Panc1 (cell line): ENCODE measurements at regions not wholly inside any gene's neighbourhood (a gene's known extent, or its start where the extent isn't known, plus 50 kb on each side); places are given as distances from the start of the nearest gene placed in this dataset.

Experiments used
- ATAC-seq: fragments of 200-7000 bp; cut with Tn5 transposase; 2 replicates; pipeline ENCODE4 v1.9.1; 2020; ENCODE audit warnings: mild to moderate bottlenecking, moderate library complexity
- BruUV-seq: library from RNA; stranded (reverse); fragments of 400-500 nt; replicated peaks from 2 replicates; lab custom pipeline; 2021; lab: Mats Ljungman, UMichigan
- CTCF ChIA-PET: fragments of 300-600 bp; sonication (Branson Sonifier 250); formaldehyde crosslinking; loops from one replicate; lab custom pipeline; 2022; ENCODE audit warnings: antibody characterized with exemption; lab: Charles Lee
- POLR2A ChIA-PET: fragments of 300-600 bp; sonication (Branson Sonifier 250); formaldehyde crosslinking; loops from one replicate; lab custom pipeline; 2022; ENCODE audit warnings: antibody characterized with exemption; lab: Charles Lee
- DNase-seq: peaks from one replicate; pipeline ENCODE4 v3.0.0-alpha.2; 2010; ENCODE audit warnings: low read depth, low spot score
- H3K27ac ChIP-seq: 2 replicates; pipeline ENCODE4 v1.5.1; 2011; ENCODE audit warnings: mild to moderate bottlenecking, low read length, inconsistent platforms
- H3K27me3 ChIP-seq: fragments of 200-500 bp; sonication (Bioruptor generic); 2 replicates; pipeline ENCODE4 v1.6.0; 2014; ENCODE audit warnings: low read length, inconsistent platforms; ENCODE audit not compliant: control insufficient read depth, insufficient read depth
- H3K36me3 ChIP-seq: fragments of 200-500 bp; sonication (Bioruptor generic); 2 replicates; pipeline ENCODE4 v1.5.1; 2014; ENCODE audit warnings: inconsistent platforms, mild to moderate bottlenecking, low read length, moderate library complexity; ENCODE audit not compliant: control insufficient read depth, insufficient read depth
- H3K4me1 ChIP-seq: 2 replicates; pipeline ENCODE4 v1.5.1; 2011; ENCODE audit warnings: inconsistent platforms, mild to moderate bottlenecking, low read length, moderate library complexity; ENCODE audit not compliant: control insufficient read depth, insufficient read depth
- H3K4me3 ChIP-seq, 2 experiments: 2 replicates each; pipeline ENCODE4 v1.5.1; 2011 to 2012; ENCODE audit warnings: low read depth in 2 of 2, low read length in 2 of 2, mild to moderate bottlenecking in 2 of 2, inconsistent platforms in 1 of 2, moderate library complexity in 1 of 2
- H3K9me3 ChIP-seq: fragments of 200-500 bp; sonication (Bioruptor generic); 2 replicates; pipeline ENCODE4 v1.5.1; 2014; ENCODE audit warnings: low read depth, mild to moderate bottlenecking, inconsistent platforms, low read length, moderate library complexity; ENCODE audit not compliant: control insufficient read depth, insufficient read depth
- CTCF ChIP-seq: fragments of 450-650 bp; IDR thresholded peaks from 2 replicates; pipeline ENCODE4 v1.5.1; 2017; ENCODE audit warnings: mild to moderate bottlenecking
- POLR2AphosphoS5 ChIP-seq: IDR thresholded peaks from 2 replicates; pipeline ENCODE4 v1.6.1; 2012; ENCODE audit warnings: mild to moderate bottlenecking, low read depth, low read length, moderate library complexity
- REST ChIP-seq, 2 experiments: IDR thresholded peaks; 2 replicates each; pipeline ENCODE4 v1.6.1; 2011 to 2012; ENCODE audit warnings: low read depth in 2 of 2, control low read depth in 1 of 2, low read length in 1 of 2, mild to moderate bottlenecking in 1 of 2, moderate library complexity in 1 of 2; ENCODE audit not compliant: insufficient read depth in 1 of 2
- SIN3A ChIP-seq: IDR thresholded peaks from 2 replicates; pipeline ENCODE4 v1.6.1; 2012; ENCODE audit warnings: low read depth, mild to moderate bottlenecking, low read length, moderate library complexity, borderline replicate concordance; ENCODE audit not compliant: insufficient read depth
- TCF7L2 ChIP-seq: IDR thresholded peaks from 2 replicates; pipeline ENCODE4 v1.6.1; 2011; ENCODE audit warnings: mild to moderate bottlenecking, low read depth, low read length, inconsistent platforms
- in situ Hi-C: cut with HindIII; loops from 2 replicates; pipeline ENCODE4 v1.10.0; 2016; ENCODE audit warnings: low sequenced_read_pairs, low pct_unique_long_range_greater_than_20kb
- intact Hi-C: fragments of 100-400 bp; cut with micrococcal nuclease; formaldehyde crosslinking; loops from one replicate; pipeline ENCODE4 v1.10.0; 2022; ENCODE audit not compliant: unreplicated experiment

GRCh38 chr16:65743558-65743957 is 621.7 kb upstream of the CDH11 start:
- intact Hi-C loops, result no loop called here
- no peaks in the 10 kb centered on the region for H3K9me3 ChIP-seq
- no peak for TF ChIP-seq TCF7L2
- TF ChIP-seq CTCF, result no peak
- TF ChIP-seq SIN3A, result no peak
- TF ChIP-seq POLR2AphosphoS5, result no peak
- TF ChIP-seq REST (IDR thresholded peaks at IDR 0.05; ENCODE audit: insufficient read depth in 1 of 2, low read depth in 2 of 2, low read length in 1 of 2), result no peak
- in situ Hi-C loops, result no loop called here
- DNase-seq (no peak), ATAC-seq (no peak)
- H3K36me3 ChIP-seq, result no peaks in the 10 kb centered on the region
- H3K27ac ChIP-seq, result no peak overlapping the region
- BruUV-seq, result no TSS peak
- H3K4me1 ChIP-seq, result no peaks in the 10 kb centered on the region
- POLR2A ChIA-PET, result no interaction called here
- no peak overlapping the region for H3K4me3 ChIP-seq
- CTCF ChIA-PET, result no interaction called here
- H3K27me3 ChIP-seq, result no peaks in the 10 kb centered on the region

GRCh38 chr16:65740711-65741110 is 618.8 kb upstream of the CDH11 start:
- H3K27ac ChIP-seq, result no peak overlapping the region
- no peak for DNase-seq
- H3K4me3 ChIP-seq, result no peak overlapping the region
- no TSS peak for BruUV-seq
- in situ Hi-C loops (no loop called here), intact Hi-C loops (no loop called here)
- H3K4me1 ChIP-seq, result no peaks in the 10 kb centered on the region
- TF ChIP-seq REST (IDR thresholded peaks at IDR 0.05; ENCODE audit: insufficient read depth in 1 of 2, low read depth in 2 of 2, low read length in 1 of 2) (no peak), CTCF (no peak), SIN3A (no peak), POLR2AphosphoS5 (no peak), TCF7L2 (no peak)
- ChIA-PET POLR2A (no interaction called here), CTCF (no interaction called here)
- ATAC-seq, result no peak
- H3K9me3 ChIP-seq, result no peaks in the 10 kb centered on the region
- no peaks in the 10 kb centered on the region for H3K27me3 ChIP-seq
- H3K36me3 ChIP-seq, result no peaks in the 10 kb centered on the region
